H1 (cell line): ENCODE measurements at regions not wholly inside any gene's neighbourhood (a gene's known extent, or its start where the extent isn't known, plus 50 kb on each side); places are given as distances from the start of the nearest gene placed in this dataset.

Experiments
- CTCF ChIA-PET: fragments of 300-600 bp; sonication (Branson Sonifier 250); formaldehyde crosslinking; loops from one replicate; lab custom pipeline; 2021; ENCODE audit not compliant: partially characterized antibody; lab: Charles Lee
- POLR2A ChIA-PET: fragments of 300-600 bp; sonication (Branson Sonifier 250); formaldehyde crosslinking; loops from one replicate; lab custom pipeline; 2021; ENCODE audit warnings: inconsistent platforms; ENCODE audit not compliant: partially characterized antibody; lab: Charles Lee
- DNase-seq, 2 experiments: peaks; one replicate each; pipeline versions ENCODE4 v3.0.0 to v3.0.0-alpha.2; 2010 to 2022; ENCODE audit warnings: low spot score in 2 of 2, low read depth in 1 of 2, mixed read lengths in 1 of 2
- FAIRE-seq: peaks from 2 replicates; lab custom pipeline; 2011; peaks lifted over from hg19 to GRCh38; lab: Jason Lieb, UNC
- H2AFZ ChIP-seq: 2 replicates; pipeline ENCODE4 v1.8.1; 2012; ENCODE audit warnings: low read length, inconsistent platforms
- H2AK5ac ChIP-seq: 2 replicates; pipeline ENCODE4 v1.6.1; 2013; ENCODE audit warnings: low read depth, low read length
- H2BK120ac ChIP-seq: replicated peaks from 2 replicates; pipeline ENCODE3; 2013; ENCODE audit warnings: low read depth, low read length, inconsistent platforms
- H2BK12ac ChIP-seq: 2 replicates; pipeline ENCODE4 v1.6.1; 2013; ENCODE audit warnings: low read depth, low read length
- H2BK15ac ChIP-seq: 2 replicates; pipeline ENCODE4 v1.6.1; 2013; ENCODE audit warnings: low read length
- H2BK20ac ChIP-seq: 2 replicates; pipeline ENCODE4 v1.6.1; 2013; ENCODE audit warnings: low read length
- H2BK5ac ChIP-seq: 2 replicates; pipeline ENCODE4 v1.6.1; 2013; ENCODE audit warnings: low read depth, low read length
- H3K14ac ChIP-seq: 2 replicates; pipeline ENCODE4 v1.6.1; 2013; ENCODE audit warnings: inconsistent platforms; ENCODE audit not compliant: insufficient read length
- H3K18ac ChIP-seq: 2 replicates; pipeline ENCODE4 v1.6.1; 2013; ENCODE audit warnings: low read length; ENCODE audit errors: extremely low read depth
- H3K23ac ChIP-seq: 2 replicates; pipeline ENCODE4 v1.6.1; 2013; ENCODE audit warnings: inconsistent platforms; ENCODE audit not compliant: insufficient read length
- H3K23me2 ChIP-seq: 2 replicates; pipeline ENCODE4 v1.6.1; 2013; ENCODE audit warnings: low read depth, low read length
- H3K27ac ChIP-seq: 2 replicates; pipeline ENCODE4 v1.6.1; 2011; ENCODE audit warnings: low read depth, low read length, inconsistent platforms
- H3K27me3 ChIP-seq, 4 experiments: replicated peaks in 1 of 4; 1 replicate in 1 of 4; 2 replicates in 3 of 4; pipeline versions ENCODE4 v1.6.1 to v1.8.1; 2011 to 2013; ENCODE audit warnings: low read length in 3 of 4, mild to moderate bottlenecking in 3 of 4, inconsistent platforms in 2 of 4, mixed read lengths in 2 of 4, moderate library complexity in 1 of 4; ENCODE audit not compliant: control insufficient read depth in 3 of 4, insufficient read depth in 3 of 4; ENCODE audit errors: extremely low read depth in 1 of 4
- H3K36me3 ChIP-seq, 4 experiments: 2 replicates each; pipeline versions ENCODE4 v1.6.1 to v1.8.1; 2011 to 2013; ENCODE audit warnings: mild to moderate bottlenecking in 4 of 4, low read length in 3 of 4, moderate library complexity in 2 of 4, control low read depth in 1 of 4, inconsistent platforms in 1 of 4; ENCODE audit not compliant: insufficient read depth in 4 of 4, control insufficient read depth in 2 of 4
- H3K4ac ChIP-seq: replicated peaks from 2 replicates; pipeline ENCODE3; 2013; ENCODE audit warnings: low read length, low read depth, mixed read lengths, inconsistent platforms; ENCODE audit not compliant: insufficient read length
- H3K4me1 ChIP-seq, 4 experiments: replicated peaks in 1 of 4; 1 replicate in 1 of 4; 2 replicates in 3 of 4; pipeline versions ENCODE4 v1.6.1 to v1.8.1; 2011 to 2013; ENCODE audit warnings: low read length in 3 of 4, inconsistent platforms in 2 of 4, mixed read lengths in 1 of 4; ENCODE audit not compliant: insufficient read depth in 4 of 4, control insufficient read depth in 3 of 4
- H3K4me2 ChIP-seq, 2 experiments: 2 replicates each; pipeline versions ENCODE4 v1.6.1 to v1.8.1; 2011 to 2013; ENCODE audit warnings: low read depth in 2 of 2, low read length in 2 of 2, control low read depth in 1 of 2, inconsistent platforms in 1 of 2, mild to moderate bottlenecking in 1 of 2; ENCODE audit not compliant: insufficient read depth in 1 of 2
- H3K4me3 ChIP-seq, 4 experiments: fragments of 200-600, 300-600 bp in 1 of 4; sonication (generic), shearing (Covaris generic), sonication (Bioruptor Twin) in 1 of 4; 2 replicates each; pipeline versions ENCODE4 v1.5.1 to v1.8.1; 2011 to 2016; ENCODE audit warnings: low read length in 4 of 4, low read depth in 3 of 4, control low read depth in 2 of 4, inconsistent platforms in 2 of 4, mild to moderate bottlenecking in 2 of 4, mixed read lengths in 1 of 4, moderate library complexity in 1 of 4; ENCODE audit not compliant: insufficient read depth in 2 of 4; ENCODE audit errors: extremely low read depth in 1 of 4
- H3K56ac ChIP-seq: replicated peaks from 2 replicates; pipeline ENCODE3; 2013; ENCODE audit warnings: low read depth, mild to moderate bottlenecking, mixed read lengths, low read length, inconsistent platforms; ENCODE audit not compliant: insufficient read length
- H3K79me1 ChIP-seq: 2 replicates; pipeline ENCODE4 v1.6.1; 2013; ENCODE audit warnings: low read depth, low read length, control low read depth
- H3K79me2 ChIP-seq, 2 experiments: 2 replicates each; pipeline versions ENCODE4 v1.6.1 to v1.8.1; 2012 to 2013; ENCODE audit warnings: low read length in 2 of 2, mild to moderate bottlenecking in 2 of 2, inconsistent platforms in 1 of 2; ENCODE audit not compliant: insufficient read depth in 2 of 2, control insufficient read depth in 1 of 2
- H3K9ac ChIP-seq, 4 experiments: replicated peaks in 1 of 4; 1 replicate in 1 of 4; 2 replicates in 3 of 4; pipeline versions ENCODE4 v1.6.1 to v1.8.1; 2011 to 2013; ENCODE audit warnings: low read depth in 3 of 4, low read length in 3 of 4, control low read depth in 2 of 4, mild to moderate bottlenecking in 2 of 4, moderate library complexity in 2 of 4, inconsistent platforms in 1 of 4; ENCODE audit errors: extremely low read depth in 1 of 4
- H3K9me3 ChIP-seq, 2 experiments: 2 replicates each; pipeline versions ENCODE4 v1.6.1 to v1.8.1; 2012 to 2013; ENCODE audit warnings: mild to moderate bottlenecking in 2 of 2, moderate library complexity in 2 of 2, control low read depth in 1 of 2, inconsistent platforms in 1 of 2, low read depth in 1 of 2, low read length in 1 of 2, mixed read lengths in 1 of 2; ENCODE audit not compliant: insufficient read depth in 2 of 2
- H4K20me1 ChIP-seq, 2 experiments: replicated peaks in 1 of 2; 2 replicates each; pipeline versions ENCODE3 to v1.8.1; 2011 to 2013; ENCODE audit warnings: inconsistent platforms in 2 of 2, low read length in 2 of 2, mild to moderate bottlenecking in 1 of 2; ENCODE audit not compliant: insufficient read depth in 2 of 2, control insufficient read depth in 1 of 2
- H4K5ac ChIP-seq: 2 replicates; pipeline ENCODE4 v1.6.1; 2013; ENCODE audit warnings: low read length, low read depth, mixed read lengths, inconsistent platforms; ENCODE audit not compliant: insufficient read length
- H4K8ac ChIP-seq: 2 replicates; pipeline ENCODE4 v1.8.0; 2013; ENCODE audit warnings: mild to moderate bottlenecking, moderate library complexity, low read length, inconsistent platforms; ENCODE audit not compliant: insufficient read depth; ENCODE audit errors: extremely low read depth
- H4K91ac ChIP-seq: replicated peaks from 2 replicates; pipeline ENCODE3; 2013; ENCODE audit warnings: low read length, mixed read lengths, inconsistent platforms; ENCODE audit not compliant: insufficient read length
- ASH2L ChIP-seq: fragments of 200-600, 300-600 bp; sonication (generic); IDR thresholded peaks from one replicate; pipeline ENCODE4 v1.7.1; 2017; ENCODE audit warnings: low read length
- BACH1 ChIP-seq: IDR thresholded peaks from 2 replicates; pipeline ENCODE4 v1.6.1; 2012; ENCODE audit warnings: low read length, improper control_type of control experiment
- BCL11A ChIP-seq, 2 experiments: IDR thresholded peaks; one replicate each; pipeline ENCODE4 v1.6.1; 2011; ENCODE audit warnings: low read depth in 2 of 2, low read length in 2 of 2, mild to moderate bottlenecking in 2 of 2
- CHD2 ChIP-seq: IDR thresholded peaks from 2 replicates; pipeline ENCODE4 v1.6.1; 2012; ENCODE audit warnings: low read length, improper control_type of control experiment
- CREB1 ChIP-seq: IDR thresholded peaks from 2 replicates; pipeline ENCODE4 v1.6.1; 2012; ENCODE audit warnings: inconsistent platforms
- NANOG ChIP-seq: IDR thresholded peaks from 2 replicates; pipeline ENCODE4 v1.6.1; 2011; ENCODE audit warnings: low read length, low read depth, mild to moderate bottlenecking, inconsistent platforms; ENCODE audit not compliant: insufficient read depth, poor library complexity, severe bottlenecking
- POLR2A ChIP-seq, 2 experiments: IDR thresholded peaks; 1 replicate in 1 of 2; 2 replicates in 1 of 2; pipeline ENCODE4 v1.6.1; 2011; ENCODE audit warnings: low read depth in 2 of 2, low read length in 2 of 2, mild to moderate bottlenecking in 2 of 2; ENCODE audit errors: control extremely low read depth in 1 of 2
- RBBP5 ChIP-seq: IDR thresholded peaks from 2 replicates; pipeline ENCODE4 v1.7.1; 2012; ENCODE audit warnings: low read depth, mild to moderate bottlenecking, inconsistent platforms, low read length, moderate library complexity, borderline replicate concordance
- RXRA ChIP-seq: IDR thresholded peaks from 2 replicates; pipeline ENCODE4 v1.6.1; 2011; ENCODE audit warnings: low read depth, mild to moderate bottlenecking, low read length, moderate library complexity; ENCODE audit not compliant: insufficient read depth
- SIX5 ChIP-seq: IDR thresholded peaks from 2 replicates; pipeline ENCODE4 v1.6.1; 2011; ENCODE audit warnings: mild to moderate bottlenecking, low read depth, low read length
- TAF1 ChIP-seq: IDR thresholded peaks from 2 replicates; pipeline ENCODE4 v1.6.1; 2011; ENCODE audit warnings: mild to moderate bottlenecking, low read depth, low read length
- ZNF274 ChIP-seq: IDR thresholded peaks from 2 replicates; pipeline ENCODE4 v1.7.0; 2012; ENCODE audit warnings: low read length, borderline replicate concordance; ENCODE audit errors: extremely low read depth
- WGBS, 2 experiments: shearing (Covaris generic) in 1 of 2; methylation state at CpG; one replicate each; pipeline versions ENCODE4 v1.1.6 to v1.1.7; 2013 to 2015; ENCODE audit warnings: low lambda C conversion rate in 2 of 2, mixed read lengths in 2 of 2, inconsistent platforms in 1 of 2, low coverage in 1 of 2, missing lambda C conversion rate in 1 of 2; ENCODE audit not compliant: insufficient replicate concordance in 2 of 2, insufficient coverage in 1 of 2, insufficient read length in 1 of 2; ENCODE audit errors: extremely low coverage in 1 of 2, missing lambda C conversion rate in 1 of 2; 5-methylcytosine and 5-hydroxymethylcytosine counted together
- TF ChIP-seq, protein P1 (sequence below): IDR thresholded peaks from 2 replicates; pipeline ENCODE4 v1.6.1; 2012; ENCODE audit warnings: inconsistent platforms
- TF ChIP-seq, protein P2 (sequence below): IDR thresholded peaks from 2 replicates; pipeline ENCODE4 v1.6.1; 2012; ENCODE audit warnings: low read length, inconsistent platforms

DNA sequence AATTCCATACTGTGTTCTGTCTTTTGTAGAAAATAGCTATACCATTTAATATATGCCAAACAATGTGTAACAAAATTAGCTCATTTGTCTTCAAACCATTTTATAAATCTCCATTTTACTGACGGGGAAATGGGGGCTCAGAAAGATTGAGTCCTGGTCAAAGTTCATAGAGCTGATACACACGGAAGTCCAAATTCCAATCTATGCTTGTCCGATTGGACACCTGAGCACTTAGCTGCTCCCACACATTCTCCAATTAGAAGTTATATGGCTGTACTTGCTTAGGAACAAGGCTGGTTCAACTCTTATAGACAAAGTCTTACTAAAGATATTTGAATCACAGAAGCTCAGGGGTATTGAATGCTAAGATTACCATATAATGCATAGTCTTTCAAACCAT is 185.2 kb downstream of the ANKRD50 start:
- no peak overlapping the region for H3K9ac ChIP-seq
- H3K56ac ChIP-seq, result no peak overlapping the region
- CTCF ChIA-PET, result interaction anchor here (0.7 to 1.3 kb wide), 3 partner anchors 9 to 193 kb away, joined by 3 to 6 read pairs (median 5); no protein-coding TSS in a partner anchor
- H3K23ac ChIP-seq, result no peak overlapping the region
- no peaks in the 10 kb centered on the region for H3K36me3 ChIP-seq
- H4K5ac ChIP-seq, result no peak overlapping the region
- no peak overlapping the region for H3K14ac ChIP-seq
- H3K4me1 ChIP-seq, result no peaks in the 10 kb centered on the region
- H2BK120ac ChIP-seq, result no peak overlapping the region
- no peaks in the 10 kb centered on the region for H3K79me2 ChIP-seq
- H3K4me2 ChIP-seq, result no peak overlapping the region
- H4K91ac ChIP-seq, result no peak overlapping the region
- no peak for DNase-seq
- no peaks in the 10 kb centered on the region for H3K27me3 ChIP-seq
- H3K27ac ChIP-seq, result no peak overlapping the region
- POLR2A ChIA-PET, result no interaction called here
- no peak overlapping the region for H3K4me3 ChIP-seq
- H3K18ac ChIP-seq, result no peak overlapping the region
- 87% methylated on average over 3 of the region's 3 CpGs; no CpG with 5 or more reads in 1 of the 2 experiments for WGBS, 2 experiments
- H2BK12ac ChIP-seq, result no peak overlapping the region
- H2BK20ac ChIP-seq, result no peak overlapping the region
- no peak overlapping the region for H2AFZ ChIP-seq
- H2AK5ac ChIP-seq, result no peak overlapping the region
- H3K4ac ChIP-seq, result no peak overlapping the region
- no peaks in the 10 kb centered on the region for H3K9me3 ChIP-seq
- H2BK15ac ChIP-seq, result no peak overlapping the region
- no peaks in the 10 kb centered on the region for H3K23me2 ChIP-seq
- H3K79me1 ChIP-seq, result no peaks in the 10 kb centered on the region
- H2BK5ac ChIP-seq, result no peak overlapping the region
- H4K8ac ChIP-seq, result no peak overlapping the region
- H4K20me1 ChIP-seq, result no peaks in the 10 kb centered on the region
- no peak for FAIRE-seq
- no peak for TF ChIP-seq NANOG
- TF ChIP-seq, protein P1, sequence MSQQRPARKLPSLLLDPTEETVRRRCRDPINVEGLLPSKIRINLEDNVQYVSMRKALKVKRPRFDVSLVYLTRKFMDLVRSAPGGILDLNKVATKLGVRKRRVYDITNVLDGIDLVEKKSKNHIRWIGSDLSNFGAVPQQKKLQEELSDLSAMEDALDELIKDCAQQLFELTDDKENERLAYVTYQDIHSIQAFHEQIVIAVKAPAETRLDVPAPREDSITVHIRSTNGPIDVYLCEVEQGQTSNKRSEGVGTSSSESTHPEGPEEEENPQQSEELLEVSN, result no peak
- TF ChIP-seq CREB1, result no peak
- TF ChIP-seq, protein P2, sequence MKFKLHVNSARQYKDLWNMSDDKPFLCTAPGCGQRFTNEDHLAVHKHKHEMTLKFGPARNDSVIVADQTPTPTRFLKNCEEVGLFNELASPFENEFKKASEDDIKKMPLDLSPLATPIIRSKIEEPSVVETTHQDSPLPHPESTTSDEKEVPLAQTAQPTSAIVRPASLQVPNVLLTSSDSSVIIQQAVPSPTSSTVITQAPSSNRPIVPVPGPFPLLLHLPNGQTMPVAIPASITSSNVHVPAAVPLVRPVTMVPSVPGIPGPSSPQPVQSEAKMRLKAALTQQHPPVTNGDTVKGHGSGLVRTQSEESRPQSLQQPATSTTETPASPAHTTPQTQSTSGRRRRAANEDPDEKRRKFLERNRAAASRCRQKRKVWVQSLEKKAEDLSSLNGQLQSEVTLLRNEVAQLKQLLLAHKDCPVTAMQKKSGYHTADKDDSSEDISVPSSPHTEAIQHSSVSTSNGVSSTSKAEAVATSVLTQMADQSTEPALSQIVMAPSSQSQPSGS, result no peak
- no peak for TF ChIP-seq BCL11A (IDR thresholded peaks at IDR 0.05; ENCODE audit: low read depth in 2 of 2, low read length in 2 of 2)
- no peak for TF ChIP-seq CHD2
- no peak for TF ChIP-seq RXRA
- TF ChIP-seq TAF1, result no peak
- TF ChIP-seq ASH2L, result no peak
- TF ChIP-seq SIX5, result no peak
- no peak for TF ChIP-seq BACH1
- TF ChIP-seq ZNF274, result no peak
- TF ChIP-seq RBBP5, result no peak
- TF ChIP-seq POLR2A (IDR thresholded peaks at IDR 0.05; ENCODE audit: control extremely low read depth in 1 of 2, low read depth in 2 of 2, low read length in 2 of 2), result no peak
